GOT3 (cell line): ENCODE measurements at regions not wholly inside any gene's neighbourhood (a gene's known extent, or its start where the extent isn't known, plus 50 kb on each side); places are given as distances from the start of the nearest gene placed in this dataset.
A peak's percentile ranks its signal among the peaks of the same experiment; 100 is the strongest.
"Not testable (repeated sequence)": the region's sequence is repeated elsewhere in the genome, so short reads cannot be mapped to it uniquely, and the experiment has no call there.

Source experiments
- DNase-seq: peaks from one replicate; lab custom pipeline; 2025; ENCODE audit warnings: mixed read lengths; lab: John Stamatoyannopoulos, UW

DNA sequence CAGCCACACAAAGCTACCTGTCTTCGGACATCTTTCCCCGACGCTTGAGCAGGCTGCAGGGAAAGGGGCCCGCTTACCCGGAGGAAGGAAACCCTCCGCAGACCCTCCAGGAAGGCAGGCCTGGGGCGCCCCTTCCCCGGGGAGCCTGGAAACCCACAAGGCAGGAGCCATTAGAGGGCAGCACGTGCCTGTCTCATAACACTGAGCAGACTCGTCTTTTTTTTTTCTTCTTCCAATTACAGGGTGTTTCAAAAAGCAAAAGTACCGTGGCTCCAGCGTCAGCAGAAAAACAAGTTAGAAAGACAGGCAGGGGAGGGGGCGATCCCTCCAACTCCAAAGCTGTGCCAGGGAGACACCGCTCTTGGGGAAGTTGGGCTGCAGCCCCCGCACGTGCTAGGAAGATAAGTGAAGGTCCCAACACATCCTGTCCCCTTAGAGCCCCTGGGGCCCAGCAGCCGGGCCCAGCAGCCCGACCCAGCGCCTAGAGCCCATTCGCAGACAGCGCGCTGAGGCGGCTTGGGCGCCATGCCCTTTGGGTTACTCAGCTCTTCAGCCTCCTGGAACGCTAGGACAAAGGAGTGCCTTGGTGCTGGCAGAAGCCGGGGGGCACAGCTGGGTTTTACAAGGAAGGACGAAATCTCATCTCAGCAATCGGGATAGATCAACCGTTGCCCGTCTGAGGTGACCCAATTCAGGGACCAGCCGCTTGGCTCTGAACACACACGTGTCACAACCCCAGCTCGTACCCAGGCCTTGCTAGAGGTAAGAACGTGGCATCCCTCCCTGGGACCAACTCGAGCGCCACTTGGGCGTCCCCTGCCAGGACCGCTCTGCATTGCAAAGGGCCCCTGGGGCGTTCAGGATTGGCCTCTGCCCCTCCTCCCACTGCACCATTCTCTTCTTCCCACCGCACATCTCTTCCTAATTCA lies 136.3 kb downstream of the LY86 start:
- no peak for DNase-seq

GRCh38 chr6:6725468-6726209 lies 137.1 kb downstream of the LY86 start:
- no peak for DNase-seq

- DNase-seq, result no peak
Observed at GRCh38 chr6:6728169-6728941, 139.8 kb downstream of the LY86 start.

GRCh38 chr6:6729971-6730370 lies 141.5 kb downstream of the LY86 start:
- DNase-seq, result no peak

GRCh38 chr6:6730831-6731230 lies 142.3 kb downstream of the LY86 start:
- peak; percentile 23 for DNase-seq

DNA sequence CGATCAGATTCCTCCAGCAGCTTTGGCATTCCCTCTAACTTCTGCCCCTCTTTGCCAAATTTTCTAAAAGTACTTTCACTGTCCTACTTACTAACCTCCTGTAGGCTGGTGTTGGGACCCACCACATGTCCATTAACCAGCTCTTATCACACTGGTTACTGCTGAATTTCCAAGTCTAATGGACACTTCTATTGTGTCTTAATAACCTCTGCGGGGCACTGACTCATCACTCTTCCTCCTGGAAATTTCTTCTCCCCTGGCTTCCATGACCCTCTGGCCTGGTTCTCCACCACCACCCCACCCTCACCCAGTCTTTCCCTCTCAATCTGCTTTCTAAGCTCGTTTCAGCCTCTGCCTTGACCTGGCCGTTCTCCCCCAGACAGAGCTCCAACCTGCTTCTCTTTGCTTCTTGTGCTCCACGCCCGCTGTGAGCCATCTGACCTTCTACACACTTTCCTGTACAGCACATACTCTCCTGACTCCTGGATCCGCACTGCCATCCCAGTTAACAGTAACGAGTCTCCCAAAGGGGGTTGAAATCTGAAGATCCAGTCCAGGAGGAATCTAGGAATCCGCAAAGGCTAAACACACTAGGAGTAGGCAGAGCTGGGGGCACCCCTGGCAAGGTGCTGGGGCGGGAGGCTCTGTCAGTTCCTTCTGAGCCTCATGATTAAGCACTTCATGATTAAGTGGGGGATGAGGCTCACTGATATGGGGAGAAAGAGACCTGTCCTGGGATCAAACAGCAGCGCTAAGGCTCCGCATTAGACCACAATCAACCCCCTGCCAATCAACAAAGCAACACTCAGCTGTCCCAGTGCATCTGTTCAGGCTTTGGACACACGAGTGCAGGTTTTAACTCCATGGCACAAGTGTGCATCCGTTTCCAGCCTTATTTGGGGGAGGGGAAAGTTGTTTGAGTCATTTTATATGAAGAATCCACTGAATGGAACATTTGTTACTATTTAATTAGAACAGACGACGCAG lies 146.3 kb downstream of the LY86 start:
- no peak for DNase-seq

GRCh38 chr6:6736791-6737654 lies 148.5 kb downstream of the LY86 start:
- no peak for DNase-seq

GRCh38 chr6:6737671-6738070 lies 149.2 kb downstream of the LY86 start:
- no peak for DNase-seq

- no peak for DNase-seq
Observed at GRCh38 chr6:6738108-6738507, 149.6 kb downstream of the LY86 start.

- no peak for DNase-seq
Observed at GRCh38 chr6:6738922-6739716, 150.6 kb downstream of the LY86 start.

GRCh38 chr6:6740595-6740994 lies 152.1 kb downstream of the LY86 start:
- no peak for DNase-seq

DNA sequence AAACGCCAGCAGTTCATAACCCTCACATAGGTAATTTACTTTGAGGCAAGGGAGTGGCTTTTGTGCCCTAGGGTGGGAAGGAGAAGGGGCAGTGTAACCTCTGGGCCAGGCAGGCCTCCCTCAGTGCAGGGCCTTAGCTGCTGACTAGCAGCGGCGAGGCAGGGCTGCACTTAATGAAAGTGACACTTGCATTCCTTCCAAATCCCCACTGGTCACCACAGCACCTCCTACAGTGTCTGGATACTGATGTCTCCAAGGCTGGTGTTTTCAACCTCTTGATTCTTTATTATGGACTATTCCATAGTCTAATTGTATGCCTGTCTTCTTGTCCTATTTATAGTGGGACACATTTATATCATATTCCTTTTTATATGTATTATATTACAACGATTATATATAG lies 152.7 kb downstream of the LY86 start:
- DNase-seq, result no peak

- DNase-seq, result no peak
Observed at GRCh38 chr6:6742535-6742934, 154.0 kb downstream of the LY86 start.

DNA sequence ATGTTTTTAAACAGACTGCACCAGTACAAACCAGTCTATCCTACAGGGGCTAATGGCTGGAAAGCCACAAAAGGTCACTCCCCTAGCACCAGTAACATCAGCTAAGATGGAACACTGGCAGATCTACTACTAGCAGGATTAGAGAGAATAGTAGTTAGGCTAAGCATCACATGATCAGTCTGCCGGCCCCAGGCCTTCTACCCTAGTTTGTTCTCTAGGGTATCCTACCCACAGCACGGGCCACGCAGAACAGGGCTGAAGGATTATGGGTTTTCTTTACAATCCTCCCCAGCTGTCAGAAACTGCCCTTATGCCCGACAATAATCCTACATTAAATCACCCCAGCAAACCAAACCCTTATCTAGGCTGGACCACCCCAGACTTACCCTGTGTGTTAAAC lies 156.0 kb downstream of the LY86 start:
- DNase-seq, result no peak

DNA sequence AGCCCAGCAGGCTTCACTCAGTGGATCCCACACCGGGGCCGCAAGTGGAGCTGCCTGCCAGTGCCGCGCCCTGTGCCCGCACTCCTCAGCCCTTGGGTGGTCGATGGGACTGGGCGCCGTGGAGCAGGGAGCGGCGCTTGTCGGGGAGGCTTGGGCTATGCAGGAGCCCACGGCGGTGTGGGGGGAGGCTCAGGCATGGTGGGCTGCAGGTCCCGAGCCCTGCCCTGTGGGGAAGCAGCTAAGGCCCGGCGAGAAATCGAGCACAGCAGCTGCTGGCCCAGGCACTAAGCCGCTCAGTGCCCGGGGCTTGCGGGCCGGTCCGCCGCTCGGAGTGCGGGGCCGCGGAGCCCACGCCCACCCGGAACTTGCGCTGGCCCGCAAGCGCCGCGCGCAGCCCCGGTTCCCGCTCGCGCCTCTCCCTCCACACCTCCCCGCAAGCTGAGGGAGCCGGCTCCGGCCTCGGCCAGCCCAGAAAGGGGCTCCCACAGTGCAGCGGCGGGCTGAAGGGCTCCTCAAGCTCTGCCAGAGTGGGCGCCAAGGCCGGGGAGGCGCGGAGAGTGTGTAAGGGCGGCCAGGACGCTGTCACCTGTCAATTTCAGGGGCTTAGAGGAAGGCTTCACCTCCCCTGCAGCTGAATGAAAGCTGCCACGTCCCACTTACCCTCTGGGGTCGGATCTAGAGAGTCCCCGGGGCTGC lies 157.3 kb downstream of the LY86 start:
- DNase-seq, result not testable (repeated sequence)

- DNase-seq, result no peak
Observed at GRCh38 chr6:6746333-6746969, 157.9 kb downstream of the LY86 start.

DNA sequence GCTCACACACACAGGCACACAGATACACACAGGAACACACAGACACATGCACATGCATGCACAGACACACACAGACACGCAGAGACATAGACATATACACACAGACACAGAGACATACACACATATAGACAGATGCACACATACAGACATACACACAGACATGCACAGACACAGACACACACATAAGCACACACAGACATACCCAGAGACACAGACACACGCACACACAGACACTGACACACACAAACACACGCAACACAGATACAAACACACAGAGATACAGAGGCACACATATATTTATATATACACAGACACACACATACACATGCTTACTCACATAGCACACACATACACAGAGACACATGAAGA lies 158.4 kb downstream of the LY86 start:
- no peak for DNase-seq

DNA sequence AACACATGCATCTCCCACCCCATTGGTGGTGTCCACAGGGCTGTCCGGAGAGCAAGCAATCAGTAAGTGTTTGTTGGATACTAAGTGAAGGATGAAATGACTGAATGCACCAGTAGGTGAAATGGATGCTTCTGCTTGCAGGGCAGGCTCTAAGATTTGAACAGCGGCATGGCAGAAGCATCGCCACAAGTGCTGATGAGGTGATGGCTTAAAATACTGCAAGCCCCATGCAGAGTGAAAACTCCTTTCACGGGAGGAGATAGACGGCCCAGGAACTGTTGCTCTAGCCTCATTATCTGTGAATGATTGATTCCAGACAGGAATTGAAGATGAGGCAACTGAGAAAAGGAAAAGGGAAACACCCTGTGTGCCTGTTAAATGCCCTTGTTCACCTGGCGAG lies 158.9 kb downstream of the LY86 start:
- DNase-seq, result no peak
